Esophagus muscularis mucosa (tissue), 4 donors: ENCODE measurements at regions not wholly inside any gene's neighbourhood (a gene's known extent, or its start where the extent isn't known, plus 50 kb on each side); places are given as distances from the start of the nearest gene placed in this dataset.

Experiments
- EP300 ChIP-seq: sonication (generic); formaldehyde crosslinking; IDR thresholded peaks from one replicate; pipeline ENCODE4 v1.6.1; 2017; ENCODE audit warnings: antibody characterized with exemption
- POLR2A ChIP-seq: fragments of 450-650 bp; IDR thresholded peaks from one replicate; pipeline ENCODE4 v1.6.1; 2017; ENCODE audit warnings: antibody characterized with exemption, moderate library complexity, mild to moderate bottlenecking, low read depth
- POLR2AphosphoS5 ChIP-seq, 2 donors: sonication (generic); formaldehyde crosslinking; IDR thresholded peaks; one replicate each; pipeline ENCODE4 v1.6.1; 2017; ENCODE audit warnings: antibody characterized with exemption in 2 of 2
- TF ChIP-seq, protein P1 (sequence below), 3 experiments: fragments of 200-600 bp in 2 of 3; fragments of 450-650 bp in 1 of 3; sonication (generic) in 2 of 3; IDR thresholded peaks; one replicate each; pipeline ENCODE4 v1.5.1; 2017 to 2019; ENCODE audit warnings: antibody characterized with exemption in 3 of 3, mild to moderate bottlenecking in 2 of 3, moderate library complexity in 1 of 3

DNA sequence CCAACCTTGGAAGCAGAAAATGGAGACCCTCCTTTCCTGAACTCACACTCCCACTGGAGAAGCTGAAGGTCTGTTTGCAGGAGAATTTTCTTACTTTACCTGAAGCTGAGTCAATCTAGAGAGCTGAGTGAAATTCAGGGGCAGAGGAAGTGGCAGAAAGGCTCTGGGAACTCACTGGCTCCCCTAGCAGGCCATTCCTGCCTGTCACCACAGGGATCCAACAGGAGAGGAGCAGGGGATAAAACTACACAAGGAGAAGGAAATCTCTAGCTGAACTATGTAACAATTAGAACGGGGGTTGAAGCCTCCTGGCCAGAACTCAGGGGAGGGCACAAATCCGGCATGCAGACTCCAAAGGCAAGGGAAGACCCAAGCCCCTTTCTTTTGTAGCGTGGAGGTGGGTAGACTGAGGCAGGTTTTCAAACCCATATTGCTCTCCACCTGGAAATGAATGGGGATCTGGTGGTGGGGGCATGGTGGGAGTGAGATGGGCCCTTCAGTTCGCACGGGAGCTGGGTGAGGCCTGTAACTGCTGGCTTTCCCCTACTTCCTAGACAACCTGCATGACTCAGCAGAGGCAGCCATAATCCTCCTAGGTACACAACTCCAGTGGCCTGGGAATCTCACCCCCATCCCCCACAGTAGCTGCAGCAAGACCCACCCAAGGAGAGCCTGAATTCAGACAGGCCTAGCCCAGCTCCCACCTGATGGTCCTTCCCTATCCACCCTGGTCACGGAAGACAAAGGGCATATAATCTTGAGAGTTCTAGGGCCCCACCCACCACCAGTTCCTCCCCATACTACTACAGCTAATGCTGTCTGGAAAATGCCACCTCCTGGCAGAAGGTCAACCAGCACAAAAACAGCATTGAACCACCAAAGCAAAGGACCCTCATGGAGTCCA is 158.1 kb downstream of the LTN1 start:
- TF ChIP-seq, protein P1, sequence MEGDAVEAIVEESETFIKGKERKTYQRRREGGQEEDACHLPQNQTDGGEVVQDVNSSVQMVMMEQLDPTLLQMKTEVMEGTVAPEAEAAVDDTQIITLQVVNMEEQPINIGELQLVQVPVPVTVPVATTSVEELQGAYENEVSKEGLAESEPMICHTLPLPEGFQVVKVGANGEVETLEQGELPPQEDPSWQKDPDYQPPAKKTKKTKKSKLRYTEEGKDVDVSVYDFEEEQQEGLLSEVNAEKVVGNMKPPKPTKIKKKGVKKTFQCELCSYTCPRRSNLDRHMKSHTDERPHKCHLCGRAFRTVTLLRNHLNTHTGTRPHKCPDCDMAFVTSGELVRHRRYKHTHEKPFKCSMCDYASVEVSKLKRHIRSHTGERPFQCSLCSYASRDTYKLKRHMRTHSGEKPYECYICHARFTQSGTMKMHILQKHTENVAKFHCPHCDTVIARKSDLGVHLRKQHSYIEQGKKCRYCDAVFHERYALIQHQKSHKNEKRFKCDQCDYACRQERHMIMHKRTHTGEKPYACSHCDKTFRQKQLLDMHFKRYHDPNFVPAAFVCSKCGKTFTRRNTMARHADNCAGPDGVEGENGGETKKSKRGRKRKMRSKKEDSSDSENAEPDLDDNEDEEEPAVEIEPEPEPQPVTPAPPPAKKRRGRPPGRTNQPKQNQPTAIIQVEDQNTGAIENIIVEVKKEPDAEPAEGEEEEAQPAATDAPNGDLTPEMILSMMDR (IDR thresholded peaks at IDR 0.05): no peak
- no peak for TF ChIP-seq POLR2A
- no peak for TF ChIP-seq POLR2AphosphoS5 (IDR thresholded peaks at IDR 0.05)
- no peak for TF ChIP-seq EP300
